Smooth muscle cell (in vitro differentiated cells): ENCODE measurements at regions not wholly inside any gene's neighbourhood (a gene's known extent, or its start where the extent isn't known, plus 50 kb on each side); places are given as distances from the start of the nearest gene placed in this dataset.

ENCODE experiments used
- DNase-seq: peaks from one replicate; lab custom pipeline; 2025; ENCODE audit not compliant: unreplicated experiment; lab: John Stamatoyannopoulos, UW
- H2AFZ ChIP-seq: fragments of 200-600 bp; sonication (generic); 2 replicates; pipeline ENCODE4 v1.6.0; 2016; ENCODE audit warnings: antibody characterized with exemption, low read depth, mild to moderate bottlenecking
- H3F3A ChIP-seq: fragments of 200-600 bp; sonication (generic); 2 replicates; pipeline ENCODE4 v1.6.0; 2017; ENCODE audit warnings: antibody characterized with exemption, low read depth
- H3K27ac ChIP-seq: fragments of 200-600 bp; sonication (generic); 2 replicates; pipeline ENCODE4 v1.5.1; 2016; ENCODE audit warnings: low read depth, mild to moderate bottlenecking
- H3K27me3 ChIP-seq: fragments of 200-600 bp; sonication (generic); 2 replicates; pipeline ENCODE4 v1.6.1; 2016; ENCODE audit warnings: low read depth, mild to moderate bottlenecking
- H3K36me3 ChIP-seq: fragments of 200-600 bp; sonication (generic); 2 replicates; pipeline ENCODE4 v1.5.1; 2016; ENCODE audit warnings: low read depth
- H3K4me1 ChIP-seq: fragments of 200-600 bp; sonication (generic); 2 replicates; pipeline ENCODE4 v1.5.1; 2016; ENCODE audit warnings: low read depth
- H3K4me2 ChIP-seq: fragments of 200-600 bp; sonication (generic); 2 replicates; pipeline ENCODE4 v1.6.0; 2016; ENCODE audit warnings: mild to moderate bottlenecking
- H3K4me3 ChIP-seq: fragments of 200-600 bp; sonication (generic); 2 replicates; pipeline ENCODE4 v1.5.1; 2016; ENCODE audit warnings: mild to moderate bottlenecking
- H3K79me2 ChIP-seq: fragments of 200-600 bp; sonication (generic); 2 replicates; pipeline ENCODE4 v1.6.0; 2016; ENCODE audit warnings: low read depth, mild to moderate bottlenecking
- H3K9ac ChIP-seq: fragments of 200-600 bp; sonication (generic); 2 replicates; pipeline ENCODE4 v1.6.0; 2016; ENCODE audit warnings: low read depth
- H3K9me3 ChIP-seq: fragments of 200-600 bp; sonication (generic); replicated peaks from 2 replicates; pipeline ENCODE4 v1.5.1; 2016; ENCODE audit warnings: low read depth
- H4K20me1 ChIP-seq: fragments of 200-600 bp; sonication (generic); 2 replicates; pipeline ENCODE4 v1.6.0; 2016; ENCODE audit warnings: low read depth
- CTCF ChIP-seq: fragments of 200-600 bp; sonication (generic); IDR thresholded peaks from 2 replicates; pipeline ENCODE4 v1.5.1; 2017; ENCODE audit warnings: borderline replicate concordance, mild to moderate bottlenecking, antibody characterized with exemption; ENCODE audit not compliant: insufficient read depth, poor library complexity, severe bottlenecking
- WGBS: methylation state at CpG from one replicate; pipeline ENCODE4 v1.1.7; 2016; ENCODE audit warnings: low lambda C conversion rate; 5-methylcytosine and 5-hydroxymethylcytosine counted together

- H3K4me3 ChIP-seq = no peak overlapping the region
- H3K27ac ChIP-seq = no peak overlapping the region
- H3F3A ChIP-seq = no peaks in the 10 kb centered on the region
- H4K20me1 ChIP-seq = no peaks in the 10 kb centered on the region
- H3K27me3 ChIP-seq = peaks cover 6% of the 10 kb centered on the region
- TF ChIP-seq CTCF = no peak
- H3K4me2 ChIP-seq = no peak overlapping the region
- WGBS = 88% methylated on average over 1 of the region's 1 CpG
- H2AFZ ChIP-seq = no peak overlapping the region
- H3K9ac ChIP-seq = no peak overlapping the region
- no peak for DNase-seq
- no peaks in the 10 kb centered on the region for H3K36me3 ChIP-seq
- no peaks in the 10 kb centered on the region for H3K4me1 ChIP-seq
- H3K79me2 ChIP-seq = no peaks in the 10 kb centered on the region
- H3K9me3 ChIP-seq = no peaks in the 10 kb centered on the region
Observed at GRCh38 chr3:36298188-36298587, 82.1 kb upstream of the STAC start.

- H2AFZ ChIP-seq = no peak overlapping the region
- H4K20me1 ChIP-seq = no peaks in the 10 kb centered on the region
- peaks cover 3% of the 10 kb centered on the region for H3K27me3 ChIP-seq
- no peak overlapping the region for H3K4me3 ChIP-seq
- WGBS = 74% methylated on average over 1 of the region's 1 CpG
- TF ChIP-seq CTCF = no peak
- H3K27ac ChIP-seq = no peak overlapping the region
- H3K36me3 ChIP-seq = no peaks in the 10 kb centered on the region
- no peaks in the 10 kb centered on the region for H3K9me3 ChIP-seq
- no peaks in the 10 kb centered on the region for H3K4me1 ChIP-seq
- no peak for DNase-seq
- H3K9ac ChIP-seq = no peak overlapping the region
- H3F3A ChIP-seq = no peaks in the 10 kb centered on the region
- H3K79me2 ChIP-seq = no peaks in the 10 kb centered on the region
- H3K4me2 ChIP-seq = no peak overlapping the region
Observed at GRCh38 chr3:36302158-36302509, 78.2 kb upstream of the STAC start.

- H3K79me2 ChIP-seq = no peaks in the 10 kb centered on the region
- H3K4me2 ChIP-seq = no peak overlapping the region
- H4K20me1 ChIP-seq = no peaks in the 10 kb centered on the region
- H3K36me3 ChIP-seq = no peaks in the 10 kb centered on the region
- 95% methylated on average over 1 of the region's 1 CpG for WGBS
- H3K27ac ChIP-seq = no peak overlapping the region
- no peaks in the 10 kb centered on the region for H3F3A ChIP-seq
- no peak overlapping the region for H2AFZ ChIP-seq
- H3K27me3 ChIP-seq = no peaks in the 10 kb centered on the region
- H3K4me3 ChIP-seq = no peak overlapping the region
- no peak for TF ChIP-seq CTCF
- DNase-seq = no peak
- no peaks in the 10 kb centered on the region for H3K9me3 ChIP-seq
- no peaks in the 10 kb centered on the region for H3K4me1 ChIP-seq
- H3K9ac ChIP-seq = no peak overlapping the region
Observed at GRCh38 chr3:36302626-36303025, 77.7 kb upstream of the STAC start.

- H3K27me3 ChIP-seq = no peaks in the 10 kb centered on the region
- no peak overlapping the region for H3K9ac ChIP-seq
- no peak overlapping the region for H2AFZ ChIP-seq
- no peaks in the 10 kb centered on the region for H3K79me2 ChIP-seq
- H3K4me2 ChIP-seq = no peak overlapping the region
- DNase-seq = no peak
- no peak overlapping the region for H3K27ac ChIP-seq
- WGBS = 89% methylated on average over 5 of the region's 5 CpGs
- no peaks in the 10 kb centered on the region for H4K20me1 ChIP-seq
- TF ChIP-seq CTCF = no peak
- H3K4me1 ChIP-seq = no peaks in the 10 kb centered on the region
- no peaks in the 10 kb centered on the region for H3K36me3 ChIP-seq
- H3K9me3 ChIP-seq = no peaks in the 10 kb centered on the region
- no peaks in the 10 kb centered on the region for H3F3A ChIP-seq
- H3K4me3 ChIP-seq = no peak overlapping the region
Observed at GRCh38 chr3:36303286-36303685, 77.0 kb upstream of the STAC start.
